ENCODE measurements at regions not wholly inside any gene's neighbourhood (a gene's known extent, or its start where the extent isn't known, plus 50 kb on each side); places are given as distances from the start of the nearest gene placed in this dataset.

- intact Hi-C loops (cut with micrococcal nuclease) = no loop called here
These were observed 537.7 kb upstream of the MDFIC2 start for GRCh38 chr3:70849911-70850699.

DNA sequence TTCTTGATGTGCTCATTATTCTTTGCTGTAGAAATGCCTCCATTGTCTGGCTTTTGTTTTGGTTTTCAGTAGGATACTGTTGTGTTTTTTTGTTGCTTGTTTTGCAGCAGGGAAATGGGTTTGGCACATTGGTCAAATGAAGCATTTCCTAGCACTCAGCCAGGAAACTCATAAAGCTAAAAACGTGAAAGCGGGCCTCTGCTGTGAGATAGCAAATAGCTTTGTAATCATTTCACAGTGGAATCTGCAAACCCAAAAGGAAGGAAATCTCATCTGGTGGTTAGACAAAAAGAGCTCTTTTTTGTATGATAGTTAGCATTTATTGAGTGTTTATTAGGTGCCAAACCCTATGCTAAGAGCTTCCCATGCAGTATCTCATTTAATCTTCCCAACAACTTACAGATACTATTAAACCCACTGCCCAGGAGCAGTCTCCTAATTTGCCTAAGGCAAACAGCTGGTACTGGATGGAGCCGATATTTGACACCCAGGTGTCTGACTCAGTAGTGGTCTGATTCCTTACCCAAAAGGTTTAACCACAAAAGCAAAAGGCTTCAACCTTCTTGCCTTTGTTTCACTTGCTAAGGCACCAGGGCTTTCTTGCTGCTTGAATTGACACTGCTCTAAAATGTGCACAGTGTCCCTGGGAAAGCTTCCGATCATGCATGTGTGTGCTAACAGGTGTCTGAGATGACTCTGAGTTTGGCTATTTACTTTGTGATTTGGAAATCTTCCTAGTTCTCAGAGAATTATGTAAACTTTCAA lies 527.9 kb upstream of the MDFIC2 start:
- intact Hi-C loops (cut with micrococcal nuclease) = no loop called here

DNA sequence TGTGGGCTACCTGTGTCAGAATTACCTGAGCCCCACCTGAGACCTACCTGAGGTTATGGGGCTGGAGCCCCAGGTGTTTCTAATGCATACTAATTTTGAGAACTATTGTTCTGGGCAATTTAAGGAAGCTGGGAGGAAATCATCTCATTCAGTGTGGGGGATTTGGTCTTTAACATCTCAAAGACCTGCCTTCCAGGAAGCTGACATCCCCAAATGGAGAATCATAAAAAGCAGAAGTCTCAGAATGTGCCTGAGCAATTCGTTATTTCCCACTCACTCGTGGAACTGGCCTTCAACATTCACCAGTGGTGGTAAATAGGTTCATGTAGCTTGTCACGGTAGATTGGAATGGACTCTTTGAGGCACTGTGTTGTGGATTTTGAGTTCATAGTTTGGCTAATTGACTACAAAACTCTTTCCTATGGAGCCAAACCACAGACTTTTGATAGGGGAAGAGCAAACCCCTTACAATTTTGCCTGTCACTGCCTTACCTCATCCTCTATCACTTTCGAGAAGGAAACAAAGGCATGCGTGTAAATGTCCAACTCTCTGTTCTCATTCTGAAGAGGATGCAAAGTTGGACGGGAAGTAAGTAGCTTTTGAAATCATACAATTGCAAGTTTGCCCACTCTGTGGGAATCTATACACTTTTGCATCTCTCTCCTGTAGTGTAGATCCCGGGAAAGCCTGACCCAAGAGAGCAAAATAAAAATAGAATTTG lies 521.0 kb upstream of the MDFIC2 start:
- intact Hi-C loops (cut with micrococcal nuclease) = no loop called here

DNA sequence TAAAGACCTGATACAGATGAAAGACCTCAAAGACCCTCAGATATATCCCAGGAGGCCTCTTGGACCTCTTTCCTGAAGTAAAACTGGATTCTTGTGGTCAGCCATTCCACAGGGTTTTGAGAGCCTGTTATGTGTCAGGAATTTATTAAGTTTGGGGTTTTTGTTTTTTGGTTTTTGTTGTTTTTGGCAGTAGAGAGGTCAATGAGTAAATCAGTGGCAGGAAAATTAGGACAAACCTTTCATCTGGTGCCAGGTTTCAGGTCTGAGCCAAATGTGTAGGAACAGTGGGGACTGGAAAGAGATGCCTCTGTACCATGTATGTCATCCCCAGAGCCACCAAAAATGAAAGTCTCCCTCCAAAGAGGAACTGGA lies 520.4 kb upstream of the MDFIC2 start:
- intact Hi-C loops (cut with micrococcal nuclease) = no loop called here

DNA sequence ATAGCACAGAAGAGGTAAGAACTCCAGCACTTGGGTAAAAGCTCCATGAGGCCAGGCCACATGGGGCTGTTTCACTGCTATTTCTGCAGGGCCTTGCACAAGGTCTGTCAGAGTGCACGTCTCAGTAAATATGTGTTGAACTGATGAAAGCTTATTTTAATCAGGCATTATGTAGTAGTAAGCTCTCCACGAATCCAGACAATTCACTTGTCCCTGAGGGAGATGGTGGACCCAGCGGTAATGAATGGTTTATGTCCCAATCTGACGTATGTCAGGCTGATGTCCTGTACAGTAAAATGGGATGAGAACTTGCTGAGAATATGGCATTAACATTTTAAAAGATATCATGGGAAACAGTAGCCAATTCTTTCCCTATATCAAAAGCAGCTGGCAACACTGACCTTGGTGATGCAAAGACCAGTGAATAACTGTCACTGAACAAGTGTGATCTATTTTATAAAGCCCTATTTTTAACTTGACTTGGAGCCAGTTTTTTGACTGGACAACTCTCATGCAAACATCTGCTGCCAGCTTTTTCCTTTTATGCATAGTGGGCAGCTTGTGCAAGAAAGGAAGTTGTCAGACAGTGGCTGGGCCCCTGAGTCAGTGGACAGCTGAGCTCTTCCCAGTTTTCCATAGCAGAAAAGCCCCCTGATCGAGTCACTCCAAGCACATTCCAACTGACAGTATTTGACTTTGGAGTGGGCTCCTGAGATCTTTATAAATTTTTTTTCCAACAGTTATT lies 519.8 kb upstream of the MDFIC2 start:
- intact Hi-C loops (cut with micrococcal nuclease) = no loop called here

DNA sequence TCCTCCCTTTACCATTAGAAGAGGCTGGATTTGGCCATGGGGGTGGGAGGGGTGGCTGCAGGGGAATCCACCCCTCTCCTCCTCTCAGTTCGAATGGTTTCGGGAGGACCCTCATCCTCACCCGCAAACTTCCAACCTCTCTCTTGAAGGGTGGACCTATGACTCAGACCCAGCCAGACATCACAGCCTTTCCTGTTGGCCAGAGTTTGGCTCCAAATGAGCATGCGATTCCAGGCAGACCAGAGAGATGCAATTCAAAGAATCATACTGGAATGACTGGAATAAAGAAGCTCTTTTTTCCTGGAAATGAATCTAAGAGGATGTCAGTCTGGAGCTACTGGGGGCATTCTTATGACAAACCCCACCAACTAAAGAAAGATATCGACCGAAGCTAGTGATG lies 516.7 kb upstream of the MDFIC2 start:
- intact Hi-C loops (cut with micrococcal nuclease) = no loop called here

DNA sequence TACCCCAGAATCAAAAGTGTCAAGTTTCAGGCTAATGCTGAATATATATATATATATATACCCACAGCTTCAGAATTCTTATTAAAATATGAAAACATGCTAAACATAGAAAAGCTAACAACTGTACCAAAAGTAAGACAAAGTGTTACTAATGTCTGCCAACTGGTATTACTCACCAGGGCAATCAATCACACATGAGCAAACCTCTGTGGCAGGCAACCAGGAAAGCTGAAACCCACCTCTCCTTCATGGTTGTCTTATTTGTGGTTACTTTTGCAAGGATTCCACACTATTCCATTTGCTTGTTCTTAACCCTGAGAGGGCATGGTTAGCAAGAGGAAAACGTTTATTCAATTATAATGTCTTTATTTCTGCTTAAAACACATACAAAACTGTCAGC lies 512.3 kb upstream of the MDFIC2 start:
- intact Hi-C loops (cut with micrococcal nuclease) = no loop called here

DNA sequence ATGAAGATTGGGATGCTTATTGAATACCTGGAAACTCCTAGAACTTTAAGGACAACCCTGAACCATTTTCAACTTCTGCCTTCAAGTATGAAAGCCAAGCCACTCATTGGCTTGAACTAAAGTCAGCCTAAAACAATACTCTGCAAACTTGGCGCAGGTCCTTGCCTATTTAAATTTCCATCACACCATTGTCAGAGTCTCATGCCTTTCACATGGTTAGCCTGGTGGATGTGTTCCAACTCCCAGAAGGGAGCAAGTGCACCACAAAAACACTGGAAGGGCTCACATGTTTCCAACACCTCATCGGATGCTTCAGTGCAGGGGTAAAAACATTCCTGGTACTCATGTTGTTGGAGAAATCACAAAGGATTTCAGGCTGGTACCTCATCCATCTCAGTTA lies 511.6 kb upstream of the MDFIC2 start:
- intact Hi-C loops (cut with micrococcal nuclease) = no loop called here

- intact Hi-C loops (cut with micrococcal nuclease) = no loop called here
These were observed 511.2 kb upstream of the MDFIC2 start for GRCh38 chr3:70823622-70824021.

GRCh38 chr3:70822669-70823068 lies 510.2 kb upstream of the MDFIC2 start:
- intact Hi-C loops (cut with micrococcal nuclease) = no loop called here

DNA sequence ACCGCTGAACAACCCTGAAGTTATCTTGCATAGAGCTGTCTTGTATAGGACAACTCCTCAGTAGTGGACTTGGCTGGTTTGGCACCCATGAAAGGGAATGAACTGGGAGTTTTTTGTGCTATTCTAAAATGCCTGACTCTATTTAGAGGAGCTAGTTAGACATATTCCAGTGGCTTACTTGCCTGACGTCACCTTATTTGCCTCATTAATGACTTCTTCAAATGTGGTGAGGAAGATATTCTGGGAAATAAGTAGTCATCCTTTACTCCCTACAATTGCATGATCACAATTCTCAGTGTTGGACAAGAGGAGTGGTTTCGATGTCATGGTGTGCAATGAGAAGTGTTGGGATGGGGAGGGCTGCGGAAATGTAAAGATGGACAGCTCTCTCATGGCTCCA lies 509.2 kb upstream of the MDFIC2 start:
- intact Hi-C loops (cut with micrococcal nuclease) = no loop called here

GRCh38 chr3:70820397-70820796 lies 508.0 kb upstream of the MDFIC2 start:
- intact Hi-C loops (cut with micrococcal nuclease) = no loop called here

GRCh38 chr3:70818145-70818544 lies 505.7 kb upstream of the MDFIC2 start:
- intact Hi-C loops (cut with micrococcal nuclease) = no loop called here

- intact Hi-C loops (cut with micrococcal nuclease) = no loop called here
These were observed 503.9 kb upstream of the MDFIC2 start for GRCh38 chr3:70816346-70816745.

DNA sequence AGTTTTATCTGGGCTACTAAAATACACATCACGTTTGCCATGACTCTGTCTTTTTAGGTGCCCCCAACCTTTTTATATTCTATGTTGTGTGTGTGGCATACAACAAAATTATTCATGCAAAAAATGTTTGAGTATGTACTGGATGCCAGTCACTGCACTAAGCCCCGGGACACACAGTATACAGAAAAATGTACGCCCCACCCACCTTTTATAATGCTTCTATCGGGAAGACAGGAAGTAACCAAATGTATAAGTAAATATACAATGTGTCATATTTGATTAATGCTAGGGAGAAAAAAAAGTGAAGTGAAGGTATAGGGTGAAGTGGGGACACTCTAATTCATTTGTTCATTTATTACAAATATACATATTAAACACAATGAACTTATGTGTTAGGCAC lies 503.4 kb upstream of the MDFIC2 start:
- intact Hi-C loops (cut with micrococcal nuclease) = no loop called here

GRCh38 chr3:70813311-70813710 lies 500.9 kb upstream of the MDFIC2 start:
- intact Hi-C loops (cut with micrococcal nuclease) = no loop called here

DNA sequence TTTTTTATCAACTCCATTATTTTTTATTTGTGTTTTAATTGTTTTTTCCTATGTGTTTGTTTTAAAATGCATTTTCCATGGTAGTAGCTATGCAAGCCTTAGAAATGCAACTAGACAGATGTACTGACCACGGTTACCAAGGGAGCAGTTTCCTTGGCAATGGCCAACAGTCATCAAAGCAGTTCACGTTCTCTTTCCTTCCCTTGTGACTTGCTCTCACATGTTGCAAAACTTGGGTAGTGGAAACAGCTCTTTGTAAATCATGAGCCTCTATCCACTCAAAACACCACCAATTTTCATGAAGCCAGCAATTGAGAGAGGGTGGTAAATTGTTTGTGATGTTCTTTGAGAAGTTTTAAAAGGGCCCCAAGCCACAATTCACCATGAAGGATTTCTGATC lies 499.4 kb upstream of the MDFIC2 start:
- intact Hi-C loops (cut with micrococcal nuclease) = no loop called here

DNA sequence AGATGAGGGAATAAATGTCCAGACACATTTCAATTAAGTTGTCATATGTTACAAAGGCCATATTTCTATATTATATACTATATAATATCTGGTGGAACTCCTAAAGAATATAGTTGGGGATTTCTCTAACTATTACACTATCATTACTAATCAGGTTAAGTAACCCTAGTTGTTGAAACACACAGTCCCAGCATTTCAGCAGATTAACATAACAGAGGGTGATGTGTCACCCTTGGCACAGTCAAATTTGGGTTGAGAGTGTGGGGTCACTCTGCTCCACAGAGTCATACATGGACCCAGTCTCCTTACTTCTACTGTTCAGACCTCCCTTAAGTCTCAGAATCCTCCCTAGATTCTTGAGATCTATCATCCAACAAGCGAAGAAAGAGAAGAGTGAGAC lies 496.4 kb upstream of the MDFIC2 start:
- intact Hi-C loops (cut with micrococcal nuclease) = no loop called here

DNA sequence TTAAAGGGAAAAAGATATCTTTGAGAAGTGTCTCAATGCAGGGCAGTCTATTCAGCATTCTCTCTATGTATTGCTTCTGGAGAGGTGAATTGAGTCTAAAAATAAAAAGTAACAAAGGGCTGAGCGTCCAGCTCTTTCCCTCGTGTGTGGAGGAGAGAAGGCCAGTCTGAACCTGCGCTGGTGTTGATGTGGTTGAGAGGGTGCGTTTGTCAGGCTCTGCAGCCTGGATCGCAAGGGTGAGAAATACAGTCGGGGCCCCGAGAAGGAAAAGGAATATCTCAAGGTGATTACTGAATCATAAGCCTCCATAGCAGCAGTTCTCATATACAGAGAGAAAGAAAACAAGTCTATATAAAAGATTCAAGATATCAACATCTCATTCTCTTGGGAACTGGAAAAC lies 494.1 kb upstream of the MDFIC2 start:
- intact Hi-C loops (cut with micrococcal nuclease) = no loop called here

- intact Hi-C loops (cut with micrococcal nuclease) = no loop called here
These were observed 493.6 kb upstream of the MDFIC2 start for GRCh38 chr3:70806021-70806420.

DNA sequence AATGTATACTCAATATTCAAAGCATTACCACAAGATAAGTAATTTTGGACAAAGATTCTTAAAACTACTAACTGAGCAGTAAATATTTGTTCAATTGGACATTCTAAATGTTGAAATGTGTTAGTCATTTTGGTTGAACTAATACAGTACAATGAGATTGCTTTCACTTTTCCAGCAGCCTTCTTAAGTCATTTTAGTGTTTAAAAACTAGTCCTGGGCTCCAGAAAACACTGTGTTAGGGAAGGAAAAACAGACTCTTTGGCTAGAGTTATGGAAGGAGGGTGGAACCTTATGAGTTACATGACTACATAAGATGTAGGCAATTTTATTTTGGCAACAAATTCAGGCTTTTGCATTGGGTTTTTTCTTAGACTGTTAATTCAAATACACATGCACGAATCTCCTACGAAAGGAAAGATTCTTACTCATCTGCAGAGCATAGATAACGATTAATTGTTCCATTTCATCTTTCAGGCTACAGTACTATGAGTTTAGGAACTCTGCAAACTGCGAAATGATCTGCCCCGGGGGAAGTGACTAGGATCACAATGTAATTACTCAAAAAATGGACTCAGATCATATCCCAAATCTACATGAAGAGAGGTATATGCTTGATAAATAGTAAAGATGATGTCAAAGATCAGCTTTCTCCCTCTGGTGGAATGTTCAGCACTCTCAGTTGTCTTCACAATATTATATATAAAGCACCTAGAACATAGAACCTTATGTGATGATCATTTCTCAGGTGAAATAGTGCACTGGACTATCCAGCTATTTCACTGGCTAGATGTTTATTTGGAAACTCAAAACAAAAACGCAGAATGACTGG lies 492.8 kb upstream of the MDFIC2 start:
- intact Hi-C loops (cut with micrococcal nuclease) = no loop called here
